ENCODE measurements at regions not wholly inside any gene's neighbourhood (a gene's known extent, or its start where the extent isn't known, plus 50 kb on each side); places are given as distances from the start of the nearest gene placed in this dataset.
"Not testable (repeated sequence)": the region's sequence is repeated elsewhere in the genome, so short reads cannot be mapped to it uniquely, and the experiment has no call there.

DNA sequence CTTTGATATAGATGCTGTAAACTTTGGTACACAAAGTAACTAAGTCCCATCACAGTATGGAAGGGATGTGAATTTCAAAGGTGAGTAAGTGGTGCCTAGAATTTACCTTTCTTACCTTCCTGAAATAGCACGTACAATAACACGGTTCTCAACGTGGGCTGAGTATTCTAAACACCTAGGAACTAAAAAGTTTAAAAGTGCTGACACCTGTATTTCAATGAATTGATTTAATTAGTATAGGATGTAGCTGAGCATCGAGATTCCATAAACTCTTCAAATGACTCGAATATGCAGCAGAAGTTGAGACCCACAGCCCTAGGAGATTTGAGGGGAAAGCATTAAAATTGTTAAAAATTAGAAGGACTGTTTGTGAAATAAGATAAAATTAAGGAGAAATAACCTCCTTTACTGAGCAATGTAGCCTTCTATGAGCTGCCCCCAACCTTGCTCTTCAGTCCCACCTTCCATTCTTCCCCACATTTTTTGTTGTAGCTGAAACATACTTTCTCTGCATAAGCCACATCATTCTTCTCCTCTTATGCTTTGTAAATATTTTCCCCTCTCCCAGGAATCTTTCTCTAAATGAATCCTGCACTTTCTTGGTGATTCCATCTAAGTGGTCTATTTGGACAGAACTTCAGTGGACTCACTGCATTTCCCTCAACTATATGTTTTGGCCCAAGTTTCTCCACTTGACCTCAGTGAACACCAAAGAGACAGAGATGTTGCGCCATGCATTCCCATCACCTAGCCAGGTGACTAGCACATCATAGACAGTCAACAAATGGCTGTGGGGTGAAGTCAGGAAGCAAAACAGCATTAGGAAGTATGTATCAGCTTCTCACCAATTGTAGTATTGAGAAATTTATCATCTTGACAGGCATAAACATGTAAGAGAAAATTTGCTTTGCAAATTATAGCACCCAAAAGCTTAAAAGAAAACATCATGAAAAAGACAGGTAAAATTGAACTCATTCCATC lies 156.5 kb upstream of the TAS2R1 start:
- no peak for DNase-seq

GRCh38 chr5:9785751-9786150 lies 155.6 kb upstream of the TAS2R1 start:
- no peak for DNase-seq

- no peak for DNase-seq
These were observed 154.1 kb upstream of the TAS2R1 start for GRCh38 chr5:9784231-9784630.

GRCh38 chr5:9782826-9783560 lies 152.8 kb upstream of the TAS2R1 start:
- DNase-seq = no peak

DNA sequence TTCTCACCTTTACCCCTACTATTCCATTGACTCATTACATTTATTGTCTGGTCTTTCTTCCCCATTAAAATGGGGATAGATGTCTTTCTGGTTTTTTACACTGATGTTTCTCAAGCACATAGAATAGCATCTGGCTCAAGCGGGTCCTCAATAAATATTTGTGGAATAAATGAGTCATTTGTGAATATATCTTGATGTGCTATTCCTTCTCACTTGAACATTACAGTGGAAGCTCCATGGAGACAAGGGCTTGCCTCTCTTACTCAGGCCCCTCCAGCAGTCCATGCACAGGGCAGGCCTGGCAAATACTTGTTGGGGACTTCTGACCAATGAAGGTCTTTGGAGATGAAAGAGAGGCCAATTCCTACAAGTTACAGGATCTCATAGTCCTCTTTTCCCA lies 151.7 kb upstream of the TAS2R1 start:
- DNase-seq = peak; percentile 25

DNA sequence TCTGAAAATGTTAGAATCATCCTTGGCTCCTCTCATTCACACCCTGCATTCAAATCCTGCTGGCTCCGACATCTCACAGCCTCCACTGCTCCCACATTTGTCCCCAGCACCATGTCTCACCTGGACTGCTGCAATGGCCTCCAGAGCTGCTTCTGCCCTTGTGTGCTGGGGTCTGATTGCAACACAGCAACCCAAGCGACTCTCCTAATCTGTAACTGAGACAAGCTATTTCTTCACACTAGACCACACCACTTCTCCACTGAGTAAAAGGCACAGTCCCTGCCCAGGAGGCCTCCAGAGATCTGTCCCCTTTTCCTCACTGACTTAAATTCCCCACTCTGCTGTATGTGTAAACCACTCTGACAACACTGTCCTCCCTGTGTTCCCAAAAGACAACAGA lies 151.1 kb upstream of the TAS2R1 start:
- no peak for DNase-seq

- no peak for DNase-seq
These were observed 150.3 kb upstream of the TAS2R1 start for GRCh38 chr5:9780501-9780900.

DNA sequence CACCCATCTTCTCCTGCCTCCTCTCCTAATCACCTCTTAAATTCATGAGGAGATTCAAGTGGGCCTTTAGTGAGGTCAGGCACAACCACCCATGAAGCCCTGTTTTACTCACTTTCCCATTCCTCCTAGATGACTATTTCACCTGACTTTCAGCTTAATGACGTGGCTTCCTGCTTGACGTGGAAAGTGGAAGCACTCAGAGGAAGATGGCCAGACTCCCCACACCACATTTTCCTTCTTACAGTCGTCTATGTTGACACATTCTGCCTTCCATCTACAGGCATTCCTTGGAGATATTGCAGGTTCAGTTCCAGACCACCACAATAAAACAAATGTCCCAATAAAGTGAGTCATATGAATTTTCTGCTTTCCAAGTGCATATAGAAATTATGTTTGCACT lies 146.4 kb upstream of the TAS2R1 start:
- no peak for DNase-seq

- DNase-seq = peak; percentile 62
These were observed 145.2 kb upstream of the TAS2R1 start for GRCh38 chr5:9775339-9775738.

GRCh38 chr5:9774472-9775079 lies 144.4 kb upstream of the TAS2R1 start:
- peak; percentile 67 for DNase-seq

DNA sequence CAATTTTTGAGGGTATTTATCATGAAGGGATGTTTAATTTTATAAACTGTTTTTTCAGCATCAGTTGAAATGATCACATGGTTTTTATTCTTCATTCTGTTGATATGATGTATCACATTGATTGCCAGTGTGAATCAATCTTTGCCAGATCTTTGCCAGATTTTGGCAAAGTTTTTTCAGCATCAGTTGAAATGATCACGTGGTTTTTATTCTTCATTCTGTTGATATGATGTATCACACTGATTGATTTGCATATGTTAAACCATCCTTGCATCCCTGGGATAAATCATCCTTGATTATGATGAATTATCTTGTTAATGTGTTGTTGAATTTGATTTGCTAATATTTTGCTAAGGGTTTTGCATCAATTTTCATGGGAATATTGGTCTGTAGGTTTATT lies 140.9 kb upstream of the TAS2R1 start:
- no peak for DNase-seq

- DNase-seq = no peak
These were observed 136.4 kb upstream of the TAS2R1 start for GRCh38 chr5:9766581-9766980.

GRCh38 chr5:9765419-9766140 lies 135.4 kb upstream of the TAS2R1 start:
- DNase-seq = peak; percentile 52

GRCh38 chr5:9761706-9762105 lies 131.6 kb upstream of the TAS2R1 start:
- DNase-seq = no peak

- DNase-seq = not testable (repeated sequence)
These were observed 122.5 kb upstream of the TAS2R1 start for GRCh38 chr5:9752670-9753069.

- DNase-seq = no peak
These were observed 113.4 kb upstream of the TAS2R1 start for GRCh38 chr5:9743507-9743906.

GRCh38 chr5:9742848-9743247 lies 112.7 kb upstream of the TAS2R1 start:
- DNase-seq = no peak

DNA sequence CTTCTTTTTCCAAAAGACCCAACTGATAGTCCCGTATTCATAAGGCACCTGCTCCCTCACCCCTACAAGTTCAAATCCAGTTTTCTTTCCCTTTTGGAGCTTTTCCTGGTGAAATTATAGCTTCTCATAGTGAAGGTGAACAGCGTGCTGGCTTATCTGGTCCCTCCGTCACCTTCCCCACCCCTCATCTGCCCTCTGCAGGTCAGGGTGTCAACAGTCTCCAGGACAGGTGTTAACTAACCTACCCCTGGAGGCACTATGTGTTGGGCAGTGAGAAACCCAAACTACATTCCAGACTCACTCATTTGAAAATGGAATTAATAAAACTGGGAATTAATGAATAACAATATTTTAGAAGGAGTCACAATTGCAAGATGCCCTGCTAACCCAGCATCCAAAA lies 109.0 kb upstream of the TAS2R1 start:
- no peak for DNase-seq

GRCh38 chr5:9737265-9737664 lies 107.1 kb upstream of the TAS2R1 start:
- no peak for DNase-seq

- DNase-seq = no peak
These were observed 103.3 kb upstream of the TAS2R1 start for GRCh38 chr5:9733486-9733885.

DNA sequence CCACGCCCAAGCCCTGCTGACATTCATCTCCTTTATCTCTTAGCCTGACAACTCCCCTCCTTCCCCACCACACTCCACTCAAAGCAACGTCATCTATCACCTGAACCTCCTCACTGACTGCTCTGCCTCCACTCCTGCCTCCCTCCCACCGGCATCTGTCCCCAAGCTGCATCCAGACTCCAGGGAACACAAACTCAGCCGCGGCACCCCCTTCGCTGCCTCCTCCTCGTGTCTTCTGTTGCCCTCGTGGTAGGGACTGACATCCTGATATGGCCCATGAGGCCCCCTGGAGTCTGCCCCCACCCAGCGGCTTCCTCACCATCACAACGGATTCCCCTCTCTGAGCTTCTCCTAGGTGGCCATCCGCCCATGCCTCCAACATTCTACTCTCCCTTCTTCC lies 101.0 kb upstream of the TAS2R1 start:
- no peak for DNase-seq

DNA sequence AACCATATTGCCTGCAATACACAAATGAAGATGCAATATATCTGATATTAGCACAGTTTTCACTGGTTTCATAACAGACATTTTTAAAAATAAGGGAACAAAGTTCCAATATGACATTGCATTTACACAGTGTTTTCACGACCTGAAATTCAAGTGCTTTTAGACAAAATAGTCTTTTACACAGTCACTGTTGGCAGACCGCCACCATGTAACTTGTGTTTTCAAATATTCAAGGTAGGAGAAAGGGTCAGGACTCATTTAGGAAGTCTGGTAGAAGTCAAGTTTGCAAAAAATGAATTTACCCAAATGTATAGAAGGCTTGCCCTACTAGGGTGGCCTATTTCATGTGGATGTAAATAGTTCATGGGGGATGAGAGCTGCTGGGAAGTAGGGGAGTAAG lies 98.1 kb upstream of the TAS2R1 start:
- DNase-seq = no peak

GRCh38 chr5:9726931-9727330 lies 96.8 kb upstream of the TAS2R1 start:
- no peak for DNase-seq

Data from fibroblast of skin of back (primary cell).